Eye (tissue), 1 donor: ENCODE measurements at regions not wholly inside any gene's neighbourhood (a gene's known extent, or its start where the extent isn't known, plus 50 kb on each side); places are given as distances from the start of the nearest gene placed in this dataset.

Experiments used
- DNase-seq: peaks from one replicate; pipeline ENCODE4 v3.0.0-alpha.2; 2015

- DNase-seq = no peak
These were observed 234.9 kb downstream of the BCL11A start for GRCh38 chr2:60318544-60318943.

- DNase-seq = peak; percentile 32
These were observed 235.6 kb downstream of the BCL11A start for GRCh38 chr2:60317844-60318243.

DNA sequence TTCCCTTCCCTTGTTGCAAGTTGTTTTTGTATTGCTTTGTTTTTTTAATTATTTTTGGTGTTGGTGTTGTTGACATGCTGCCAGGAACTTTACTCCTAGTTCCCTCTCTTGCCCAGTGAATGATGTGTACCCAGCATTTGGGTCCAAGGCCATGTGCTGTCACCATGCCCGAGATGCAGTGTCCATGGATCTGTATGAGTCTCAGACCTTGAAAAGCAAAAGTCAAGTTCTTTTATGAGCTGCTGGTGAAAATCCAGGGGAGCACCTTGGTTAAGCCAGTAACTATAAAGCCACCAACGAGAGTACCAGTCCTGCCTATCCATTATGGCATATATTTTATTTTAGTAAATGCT lies 236.4 kb downstream of the BCL11A start:
- no peak for DNase-seq

DNA sequence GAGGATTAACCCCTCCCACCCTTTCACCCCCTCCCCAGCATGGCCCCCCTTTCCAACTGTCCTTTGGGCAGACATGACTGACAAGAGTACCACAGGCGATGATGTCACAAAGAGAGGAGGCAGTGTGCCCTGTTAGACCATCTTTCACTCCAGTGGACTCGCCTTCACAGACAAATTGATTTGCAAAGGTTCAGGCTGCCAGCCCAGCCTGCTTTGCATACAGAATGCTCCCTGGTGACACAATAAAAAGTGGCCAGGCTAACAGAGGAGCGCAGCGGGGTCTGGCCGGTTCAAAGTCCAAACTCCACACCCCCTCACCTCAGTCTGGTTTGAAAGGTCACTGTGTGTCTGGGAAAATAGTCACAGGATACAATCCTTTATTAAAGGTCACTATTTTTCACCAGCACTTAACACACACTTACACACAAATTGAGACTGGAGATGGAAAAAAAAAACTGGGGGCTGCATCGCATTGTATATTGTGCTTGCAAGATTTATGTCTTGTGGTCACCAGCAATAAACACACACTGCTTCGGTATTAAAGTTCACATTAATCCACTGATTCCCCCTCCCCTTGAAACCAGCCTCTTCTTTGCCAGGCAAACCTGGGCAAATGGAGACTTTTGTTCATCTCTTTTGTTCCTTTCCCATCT lies 236.9 kb downstream of the BCL11A start:
- peak; percentile 75 for DNase-seq

- DNase-seq = no peak
These were observed 239.8 kb downstream of the BCL11A start for GRCh38 chr2:60313470-60314172.

DNA sequence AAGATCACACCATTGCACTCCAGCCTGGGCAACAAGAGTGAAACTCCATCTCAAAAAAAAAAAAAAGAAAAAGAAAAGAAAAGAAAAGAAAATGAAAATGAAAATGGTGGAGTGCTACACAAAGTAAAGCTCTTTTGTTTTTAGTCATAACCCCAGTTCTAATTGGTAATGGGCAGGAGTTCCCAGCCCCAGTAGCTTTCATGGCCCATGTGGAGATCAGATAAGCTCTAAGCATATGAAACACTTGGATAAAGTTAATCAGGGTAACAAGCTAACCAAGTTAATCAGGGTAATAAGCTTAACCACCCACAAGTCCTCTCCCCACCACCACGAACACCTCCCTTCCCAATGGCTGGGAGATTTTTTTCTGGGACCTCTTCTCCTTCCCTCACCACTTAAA lies 240.8 kb downstream of the BCL11A start:
- no peak for DNase-seq

- no peak for DNase-seq
These were observed 241.9 kb downstream of the BCL11A start for GRCh38 chr2:60311524-60311923.

- no peak for DNase-seq
These were observed 243.4 kb downstream of the BCL11A start for GRCh38 chr2:60309941-60310660.

DNA sequence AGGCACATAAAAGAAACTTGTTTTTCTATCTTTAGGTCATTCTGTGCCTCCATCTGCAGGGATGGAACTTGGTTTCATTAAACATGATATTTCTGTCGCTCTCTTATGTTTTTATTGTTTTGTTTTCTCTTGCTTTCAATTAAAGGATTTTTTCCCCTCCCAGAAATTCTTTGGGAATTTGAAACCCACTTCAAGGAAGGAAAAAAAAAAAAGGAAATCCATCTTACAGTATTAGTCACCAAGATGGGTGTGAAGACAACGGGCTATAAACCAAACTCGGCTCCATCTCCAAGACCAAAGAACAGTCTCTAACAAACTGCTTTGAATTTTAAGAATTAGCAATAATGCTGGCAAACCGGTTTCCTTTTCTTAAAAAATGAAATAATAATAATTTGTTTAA lies 244.1 kb downstream of the BCL11A start:
- DNase-seq = no peak

DNA sequence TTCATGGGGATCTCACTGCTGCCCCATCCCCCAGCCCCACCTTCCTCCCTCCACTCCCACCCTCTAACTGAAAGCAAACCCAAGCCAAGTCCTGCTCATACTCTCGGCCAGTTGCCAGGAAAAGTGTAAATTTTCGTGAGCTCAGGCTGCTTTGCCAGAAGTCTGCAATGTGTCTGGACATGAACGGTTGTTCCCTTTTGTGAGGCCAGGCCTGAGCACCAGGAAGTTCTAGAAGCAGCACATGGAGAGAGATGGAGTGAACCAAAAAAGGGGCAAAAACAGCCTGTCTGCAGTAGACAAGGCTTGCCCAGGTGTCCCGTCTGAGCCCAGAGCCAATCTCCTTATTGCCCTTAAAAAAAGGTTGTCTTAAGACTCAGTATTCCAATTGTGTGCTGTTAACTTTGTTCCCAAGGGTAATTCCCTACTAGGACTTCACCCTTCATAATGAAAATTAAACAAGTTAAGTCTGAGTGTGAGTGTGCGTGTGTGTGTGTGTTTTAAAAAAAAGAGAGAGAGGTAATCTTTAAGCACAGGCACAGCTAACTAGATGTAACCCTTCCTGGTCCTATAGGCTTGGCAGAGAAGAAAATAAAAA lies 247.1 kb downstream of the BCL11A start:
- DNase-seq = peak; percentile 49

DNA sequence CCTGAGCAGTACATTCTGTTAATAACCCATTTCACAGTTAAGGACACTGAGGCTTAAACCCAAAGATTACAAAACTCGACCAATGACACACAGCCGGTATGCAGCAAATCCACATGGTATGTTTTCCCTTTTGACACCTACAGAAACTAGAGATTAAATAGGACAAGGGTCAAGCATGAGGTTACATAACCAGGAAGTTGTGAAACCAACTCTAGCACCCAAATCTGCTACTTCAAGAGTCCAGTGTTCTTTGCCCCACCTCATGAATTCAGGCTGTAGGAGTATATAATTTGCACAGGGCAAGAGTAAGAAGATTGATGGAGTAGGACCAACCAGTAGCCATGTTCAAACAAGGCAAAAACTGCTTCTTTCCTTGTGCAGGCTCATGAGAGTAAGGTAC lies 249.8 kb downstream of the BCL11A start:
- DNase-seq = no peak

GRCh38 chr2:60302377-60303126 lies 250.9 kb downstream of the BCL11A start:
- no peak for DNase-seq

DNA sequence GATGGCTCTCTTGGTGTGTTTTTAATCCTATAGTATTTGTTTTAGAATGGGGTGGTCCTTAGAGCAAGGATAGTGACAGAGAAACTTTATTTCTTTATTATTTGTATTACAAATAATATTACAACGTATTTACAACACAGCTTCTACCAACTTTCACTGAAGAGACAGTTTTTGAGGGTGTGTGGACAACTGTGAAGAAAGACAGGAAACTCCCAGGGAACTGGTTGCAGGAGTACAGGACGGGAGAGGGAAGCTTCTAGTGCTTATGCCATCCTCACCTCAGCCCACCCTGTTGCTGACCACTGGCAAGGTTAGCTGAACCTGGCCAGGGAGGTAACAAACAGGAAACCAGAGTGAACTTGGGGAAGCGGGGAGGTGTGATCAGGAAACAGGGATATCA lies 251.7 kb downstream of the BCL11A start:
- DNase-seq = no peak

- DNase-seq = no peak
These were observed 254.3 kb downstream of the BCL11A start for GRCh38 chr2:60299179-60299578.

DNA sequence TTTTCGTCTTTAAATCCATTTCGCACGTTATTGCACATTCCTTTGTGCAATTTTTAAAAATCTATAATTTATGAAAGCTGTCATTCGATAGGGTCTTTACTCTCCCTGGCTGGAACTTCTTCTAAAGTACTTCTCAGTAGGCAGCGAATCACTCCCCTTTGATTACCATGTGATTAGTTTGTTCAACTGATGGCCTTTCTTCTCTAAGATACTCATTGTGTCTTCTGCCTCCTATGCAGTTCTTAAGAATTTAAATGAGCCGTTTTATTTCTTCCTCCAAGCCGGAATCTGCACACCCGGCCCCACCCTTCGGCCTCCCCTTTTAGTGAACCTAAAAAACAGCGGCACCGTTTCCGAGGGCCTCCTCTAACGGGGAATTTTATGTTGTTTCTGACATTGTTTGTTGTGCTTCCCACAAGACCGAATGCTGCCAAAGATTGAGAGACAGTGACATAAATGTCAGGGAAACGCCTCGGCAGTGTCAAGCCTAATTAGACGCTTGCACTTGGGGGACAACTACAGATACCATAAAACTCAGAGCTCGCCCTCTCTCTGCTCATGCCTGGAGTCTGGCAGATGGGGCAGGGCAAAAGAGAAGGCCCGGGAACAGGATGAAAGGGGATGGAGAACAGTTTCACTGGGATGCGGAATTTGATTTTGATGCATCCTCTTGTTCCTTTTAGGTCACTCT lies 255.3 kb downstream of the BCL11A start:
- peak; percentile 18 for DNase-seq

- DNase-seq = peak; percentile 18
These were observed 256.0 kb downstream of the BCL11A start for GRCh38 chr2:60297296-60298005.

DNA sequence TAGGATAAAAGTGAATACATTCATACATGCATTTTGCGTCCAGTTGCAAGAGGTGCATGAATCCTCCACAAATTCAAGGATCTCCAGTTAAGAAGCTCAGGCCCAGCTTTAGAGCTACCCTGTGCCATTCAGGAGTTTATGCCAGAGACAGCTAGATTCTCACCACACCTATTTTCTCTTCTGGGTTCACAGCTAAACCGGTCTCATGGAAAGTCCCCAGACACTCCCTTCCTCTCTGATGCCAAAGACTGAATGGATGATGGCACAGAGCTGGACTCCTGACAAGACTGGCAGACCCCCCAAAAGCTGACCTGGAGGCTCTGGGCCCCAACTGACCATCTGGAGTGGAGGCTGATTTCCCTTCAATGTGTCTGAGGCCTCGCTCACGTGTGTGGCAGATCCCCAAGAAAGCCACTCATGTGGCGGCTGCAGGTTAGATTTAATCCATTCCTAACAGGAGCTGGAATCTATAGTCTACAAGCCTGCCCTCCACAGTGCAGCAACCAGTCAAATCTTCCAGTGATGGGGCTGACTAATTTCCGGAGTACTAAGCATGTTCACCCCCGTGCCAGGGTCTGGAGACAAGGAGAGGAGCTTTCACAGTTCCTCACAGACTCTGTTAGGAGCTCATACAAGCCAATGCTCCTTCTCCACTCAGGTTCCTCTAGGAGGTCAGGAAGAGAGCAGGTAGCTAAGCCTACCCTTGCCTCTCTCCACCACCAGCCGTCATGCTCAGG lies 257.1 kb downstream of the BCL11A start:
- DNase-seq = no peak

GRCh38 chr2:60295636-60295962 lies 257.9 kb downstream of the BCL11A start:
- no peak for DNase-seq

GRCh38 chr2:60294901-60295635 lies 258.4 kb downstream of the BCL11A start:
- DNase-seq = peak; percentile 78

DNA sequence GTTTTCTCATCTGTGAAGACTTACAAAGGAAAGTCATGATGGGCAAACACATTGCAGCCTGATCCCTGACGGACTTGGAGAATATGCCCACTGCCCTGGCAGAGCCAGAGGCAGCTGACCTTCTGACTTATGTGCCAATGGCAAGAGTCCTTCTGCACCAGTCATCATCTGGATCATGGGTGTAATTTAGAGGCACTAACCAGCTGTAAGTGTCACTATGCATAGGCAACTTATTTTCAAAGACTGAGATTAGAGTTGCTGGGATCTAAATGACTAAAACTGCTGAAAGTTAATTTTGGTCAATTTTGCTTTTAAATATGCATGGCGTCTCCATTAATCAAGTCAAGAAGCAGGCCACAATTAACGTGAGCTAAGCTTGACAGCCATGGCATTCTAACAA lies 261.2 kb downstream of the BCL11A start:
- DNase-seq = no peak
